Left ventricle myocardium inferior (tissue), 1 donor: ENCODE measurements at regions not wholly inside any gene's neighbourhood (a gene's known extent, or its start where the extent isn't known, plus 50 kb on each side); places are given as distances from the start of the nearest gene placed in this dataset.

Experiments used
- DNase-seq: peaks from one replicate; pipeline ENCODE4 v3.0.0-alpha.2; 2020
- H3K27ac ChIP-seq: fragments of 200-600 bp; replicated peaks from 2 replicates; pipeline ENCODE4 v1.8.0; 2021
- H3K27me3 ChIP-seq: fragments of 200-600 bp; 2 replicates; pipeline ENCODE4 v1.8.0; 2021; ENCODE audit warnings: low read depth
- H3K36me3 ChIP-seq: fragments of 200-600 bp; 2 replicates; pipeline ENCODE4 v1.8.0; 2021
- H3K4me1 ChIP-seq: fragments of 200-600 bp; 2 replicates; pipeline ENCODE4 v1.8.0; 2021
- H3K4me3 ChIP-seq: fragments of 200-600 bp; 2 replicates; pipeline ENCODE4 v1.8.0; 2021; ENCODE audit warnings: mild to moderate bottlenecking, moderate library complexity
- H3K9me3 ChIP-seq: fragments of 200-600 bp; replicated peaks from 2 replicates; pipeline ENCODE4 v1.8.0; 2021
- CTCF ChIP-seq: fragments of 200-600 bp; IDR thresholded peaks from 2 replicates; pipeline ENCODE4 v1.8.0; 2021; ENCODE audit warnings: antibody characterized with exemption, mild to moderate bottlenecking, borderline replicate concordance
- intact Hi-C: fragments of 100-400 bp; cut with micrococcal nuclease; formaldehyde crosslinking; loops from one replicate; pipeline ENCODE4 v1.11.0; 2022
- donor health status: DM: no; HTN: yes; CAD: no; lungs with severe emphysema.

GRCh38 chr4:111274486-111274885 lies 651.6 kb upstream of the PITX2 start:
- Histone ChIP-seq H3K4me1 (peaks cover 8% of the 10 kb centered on the region), H3K27me3 (no peaks in the 10 kb centered on the region), H3K4me3 (no peak overlapping the region), H3K27ac (no peak overlapping the region), H3K9me3 (no peaks in the 10 kb centered on the region), H3K36me3 (no peaks in the 10 kb centered on the region)
- no peak for DNase-seq
- intact Hi-C loops = no loop called here
- no peak for TF ChIP-seq CTCF

- Histone ChIP-seq H3K36me3 (no peaks in the 10 kb centered on the region), H3K9me3 (no peaks in the 10 kb centered on the region), H3K4me1 (no peaks in the 10 kb centered on the region), H3K27ac (no peak overlapping the region), H3K4me3 (no peak overlapping the region), H3K27me3 (no peaks in the 10 kb centered on the region)
- TF ChIP-seq CTCF = no peak
- intact Hi-C loops = no loop called here
- no peak for DNase-seq
These were observed 658.3 kb upstream of the PITX2 start for GRCh38 chr4:111281219-111281618.

- TF ChIP-seq CTCF = no peak
- Histone ChIP-seq H3K27ac (no peak overlapping the region), H3K27me3 (no peaks in the 10 kb centered on the region), H3K36me3 (no peaks in the 10 kb centered on the region), H3K4me3 (no peak overlapping the region), H3K4me1 (no peaks in the 10 kb centered on the region), H3K9me3 (no peaks in the 10 kb centered on the region)
- intact Hi-C loops = no loop called here
- DNase-seq = no peak
These were observed 659.2 kb upstream of the PITX2 start for GRCh38 chr4:111282035-111282434.

- Histone ChIP-seq H3K4me1 (no peaks in the 10 kb centered on the region), H3K27ac (no peak overlapping the region), H3K4me3 (no peak overlapping the region), H3K36me3 (no peaks in the 10 kb centered on the region), H3K27me3 (no peaks in the 10 kb centered on the region), H3K9me3 (no peaks in the 10 kb centered on the region)
- intact Hi-C loops = no loop called here
- DNase-seq = peak; percentile 34
- TF ChIP-seq CTCF = peak; percentile 82
These were observed 660.3 kb upstream of the PITX2 start for GRCh38 chr4:111283066-111283677.

GRCh38 chr4:111296466-111296865 lies 673.6 kb upstream of the PITX2 start:
- peaks cover 10% of the 10 kb centered on the region for H3K9me3 ChIP-seq
- no peaks in the 10 kb centered on the region for H3K36me3 ChIP-seq
- DNase-seq = no peak
- no peak overlapping the region for H3K27ac ChIP-seq
- TF ChIP-seq CTCF = no peak
- H3K4me1 ChIP-seq = no peaks in the 10 kb centered on the region
- no peaks in the 10 kb centered on the region for H3K27me3 ChIP-seq
- no peak overlapping the region for H3K4me3 ChIP-seq
- intact Hi-C loops = no loop called here
